8988T (cell line): ENCODE measurements at regions not wholly inside any gene's neighbourhood (a gene's known extent, or its start where the extent isn't known, plus 50 kb on each side); places are given as distances from the start of the nearest gene placed in this dataset.

ENCODE experiments used
- DNase-seq: peaks from one replicate; pipeline ENCODE4 v3.0.0; 2011

GRCh38 chr13:103758222-103758621 is 692.0 kb upstream of the SLC10A2 start:
- no peak for DNase-seq

GRCh38 chr13:103757361-103757760 is 691.1 kb upstream of the SLC10A2 start:
- no peak for DNase-seq

GRCh38 chr13:103754783-103755182 is 688.6 kb upstream of the SLC10A2 start:
- DNase-seq: no peak

GRCh38 chr13:103734837-103735236 is 668.6 kb upstream of the SLC10A2 start:
- no peak for DNase-seq

- DNase-seq: no peak
These were observed 665.7 kb upstream of the SLC10A2 start for GRCh38 chr13:103731959-103732358.

GRCh38 chr13:103730407-103730806 is 664.2 kb upstream of the SLC10A2 start:
- no peak for DNase-seq

- DNase-seq: no peak
These were observed 660.6 kb upstream of the SLC10A2 start for GRCh38 chr13:103726808-103727207.

- no peak for DNase-seq
These were observed 650.5 kb upstream of the SLC10A2 start for GRCh38 chr13:103716718-103717117.

GRCh38 chr13:103715335-103715734 is 649.1 kb upstream of the SLC10A2 start:
- DNase-seq: no peak

GRCh38 chr13:103703246-103703645 is 637.0 kb upstream of the SLC10A2 start:
- DNase-seq: no peak

- no peak for DNase-seq
These were observed 631.8 kb upstream of the SLC10A2 start for GRCh38 chr13:103698000-103698399.

- no peak for DNase-seq
These were observed 629.1 kb upstream of the SLC10A2 start for GRCh38 chr13:103695320-103695719.

- no peak for DNase-seq
These were observed 628.3 kb upstream of the SLC10A2 start for GRCh38 chr13:103694471-103694870.

GRCh38 chr13:103694033-103694432 is 627.8 kb upstream of the SLC10A2 start:
- DNase-seq: no peak

- DNase-seq: no peak
These were observed 626.2 kb upstream of the SLC10A2 start for GRCh38 chr13:103692442-103692841.

GRCh38 chr13:103676329-103676728 is 610.1 kb upstream of the SLC10A2 start:
- no peak for DNase-seq

GRCh38 chr13:103671547-103671946 is 605.3 kb upstream of the SLC10A2 start:
- DNase-seq: no peak

GRCh38 chr13:103663996-103664395 is 597.8 kb upstream of the SLC10A2 start:
- DNase-seq: no peak

- DNase-seq: no peak
These were observed 590.1 kb upstream of the SLC10A2 start for GRCh38 chr13:103656311-103656710.

- no peak for DNase-seq
These were observed 574.4 kb upstream of the SLC10A2 start for GRCh38 chr13:103640606-103641005.

- DNase-seq: no peak
These were observed 573.1 kb upstream of the SLC10A2 start for GRCh38 chr13:103639326-103639725.

GRCh38 chr13:103638706-103639105 is 572.5 kb upstream of the SLC10A2 start:
- no peak for DNase-seq

- DNase-seq: no peak
These were observed 567.8 kb upstream of the SLC10A2 start for GRCh38 chr13:103634066-103634465.

GRCh38 chr13:103625194-103625593 is 559.0 kb upstream of the SLC10A2 start:
- no peak for DNase-seq

GRCh38 chr13:103618151-103618550 is 551.9 kb upstream of the SLC10A2 start:
- no peak for DNase-seq

GRCh38 chr13:103615771-103616170 is 549.6 kb upstream of the SLC10A2 start:
- DNase-seq: no peak
